ENCODE measurements at regions not wholly inside any gene's neighbourhood (a gene's known extent, or its start where the extent isn't known, plus 50 kb on each side); places are given as distances from the start of the nearest gene placed in this dataset.

DNA sequence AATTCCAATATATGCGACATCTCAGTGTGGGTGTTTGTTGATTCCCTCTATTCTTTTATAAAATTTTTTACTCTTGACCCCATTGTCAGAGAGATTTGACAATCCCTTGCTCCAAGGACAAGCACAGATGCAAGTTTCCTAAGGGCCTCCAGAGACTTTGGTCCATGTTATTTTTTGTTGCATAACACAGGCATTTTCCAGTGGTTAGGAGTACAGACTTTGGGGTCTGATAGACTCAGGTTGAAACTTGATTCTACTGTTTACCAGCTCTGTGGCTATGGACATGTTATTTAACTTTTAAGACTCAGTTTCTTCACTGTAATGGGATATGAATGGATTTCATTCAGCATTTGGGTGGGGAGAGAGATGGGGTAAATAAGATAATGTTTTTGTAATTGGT lies 361.3 kb downstream of the ENC1 start:
- no peak for DNase-seq

- no peak for DNase-seq
These were observed 363.1 kb downstream of the ENC1 start for GRCh38 chr5:74277418-74277817.

DNA sequence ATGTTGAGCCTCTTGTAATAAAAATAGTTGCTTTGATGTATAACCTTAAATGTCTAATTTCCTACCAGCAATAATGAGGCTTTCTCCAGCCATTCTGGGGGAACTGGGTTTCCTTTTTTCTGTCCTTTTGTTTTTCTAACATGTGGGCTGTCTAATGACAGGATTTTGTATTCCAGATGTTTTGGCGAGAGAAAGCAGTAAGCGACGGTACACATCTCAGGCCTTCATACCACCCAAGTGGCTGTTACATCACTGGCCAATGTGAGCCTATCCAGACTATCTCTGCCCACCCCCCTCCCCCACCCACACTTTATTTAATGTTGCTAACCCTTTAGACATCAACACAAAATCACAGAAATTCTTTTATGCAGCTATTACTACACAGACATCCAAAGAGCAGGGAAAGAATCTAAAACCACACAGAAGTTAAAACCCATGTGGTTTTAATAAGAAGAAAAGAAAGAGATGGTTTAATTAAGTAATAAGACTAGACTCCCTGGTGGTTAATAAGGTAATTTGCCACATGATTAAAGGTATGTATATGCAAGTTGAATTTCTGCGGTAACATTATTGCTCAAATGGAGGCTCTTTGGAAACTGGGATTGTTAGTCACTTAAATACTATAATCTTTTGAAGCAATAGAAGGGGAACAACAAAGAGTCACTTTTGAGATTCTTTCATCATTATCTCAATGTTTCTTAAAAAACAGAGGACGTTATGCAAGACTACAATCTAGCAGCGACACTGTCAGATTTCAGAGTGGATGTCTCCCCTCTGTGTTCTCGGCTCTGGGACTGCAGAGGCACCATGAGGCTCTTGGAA lies 365.1 kb downstream of the ENC1 start:
- DNase-seq: no peak

DNA sequence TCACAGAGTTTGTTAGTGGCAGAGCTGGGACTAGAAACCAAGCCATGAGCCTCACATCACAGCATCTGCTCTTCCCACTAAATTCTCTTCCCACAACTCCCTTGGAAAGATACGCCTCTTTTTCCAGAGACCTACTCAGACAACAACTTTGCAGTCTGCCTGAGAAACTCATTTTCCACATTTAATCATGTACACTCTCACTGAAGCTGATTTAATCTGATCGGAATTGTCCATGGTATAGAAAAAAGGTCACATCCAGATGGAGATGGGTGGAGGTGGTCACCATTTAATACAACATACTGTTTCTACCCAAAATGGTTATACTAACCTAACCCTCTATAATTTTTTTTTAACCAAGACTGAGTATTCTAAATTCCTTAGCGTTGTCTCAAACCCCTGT lies 366.2 kb downstream of the ENC1 start:
- DNase-seq: no peak

- DNase-seq: no peak
These were observed 367.6 kb downstream of the ENC1 start for GRCh38 chr5:74272831-74273451.

DNA sequence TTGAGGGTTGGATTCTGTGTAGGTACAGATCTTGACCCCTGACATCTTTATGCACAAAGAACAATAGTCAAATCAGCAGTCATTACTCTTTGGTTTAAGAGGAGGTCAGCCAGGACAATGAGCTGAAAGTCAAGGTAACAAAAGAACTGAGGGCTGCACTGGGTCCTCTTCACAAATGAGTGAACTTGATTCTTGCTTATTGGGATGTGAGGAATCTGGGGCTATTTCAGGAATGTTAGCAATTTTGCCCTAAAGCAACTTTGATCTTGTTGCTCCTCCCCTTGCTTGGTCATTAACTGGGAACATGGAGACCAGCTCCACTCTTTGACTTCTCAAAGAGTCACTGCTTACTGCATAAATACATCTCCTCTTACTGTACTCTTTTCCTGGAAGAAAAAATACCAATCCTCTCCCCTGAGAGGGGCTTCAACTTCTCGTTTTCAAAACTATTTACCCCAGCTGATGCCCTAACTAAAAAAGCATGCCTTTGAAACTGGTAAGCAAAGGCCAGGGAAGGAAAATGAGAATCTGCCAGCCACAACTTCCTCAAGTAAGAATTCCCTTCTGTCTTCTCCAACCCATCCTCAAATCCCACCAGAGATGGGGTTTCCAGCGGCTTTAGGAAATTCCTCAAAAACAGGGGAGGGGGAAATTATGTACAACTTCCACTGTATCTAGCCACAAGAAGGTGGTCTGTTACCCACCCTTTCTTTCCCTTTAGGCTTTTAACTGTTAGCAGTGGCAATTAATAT lies 368.3 kb downstream of the ENC1 start:
- no peak for DNase-seq

GRCh38 chr5:74268297-74268696 lies 372.2 kb downstream of the ENC1 start:
- DNase-seq: no peak

GRCh38 chr5:74266836-74267235 lies 373.7 kb downstream of the ENC1 start:
- DNase-seq: no peak

DNA sequence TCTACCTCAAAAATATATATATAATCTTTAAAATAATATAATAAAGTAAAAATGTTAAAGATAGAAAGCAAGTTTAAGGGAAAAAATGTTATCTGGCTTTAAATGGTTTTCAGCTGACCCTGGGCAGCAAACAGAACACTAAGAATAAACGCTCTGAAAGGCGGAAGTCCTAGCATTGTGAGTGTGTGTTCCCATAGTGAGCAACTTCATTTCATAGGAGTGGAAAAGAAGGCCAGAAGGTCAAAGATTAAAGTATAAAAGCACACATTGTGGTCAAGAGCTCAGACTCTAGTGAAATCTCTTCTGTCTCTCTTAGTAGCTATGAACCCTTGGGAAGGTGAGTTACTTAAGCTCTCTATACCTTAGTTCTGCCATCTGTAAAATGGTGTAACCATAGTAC lies 374.4 kb downstream of the ENC1 start:
- no peak for DNase-seq

DNA sequence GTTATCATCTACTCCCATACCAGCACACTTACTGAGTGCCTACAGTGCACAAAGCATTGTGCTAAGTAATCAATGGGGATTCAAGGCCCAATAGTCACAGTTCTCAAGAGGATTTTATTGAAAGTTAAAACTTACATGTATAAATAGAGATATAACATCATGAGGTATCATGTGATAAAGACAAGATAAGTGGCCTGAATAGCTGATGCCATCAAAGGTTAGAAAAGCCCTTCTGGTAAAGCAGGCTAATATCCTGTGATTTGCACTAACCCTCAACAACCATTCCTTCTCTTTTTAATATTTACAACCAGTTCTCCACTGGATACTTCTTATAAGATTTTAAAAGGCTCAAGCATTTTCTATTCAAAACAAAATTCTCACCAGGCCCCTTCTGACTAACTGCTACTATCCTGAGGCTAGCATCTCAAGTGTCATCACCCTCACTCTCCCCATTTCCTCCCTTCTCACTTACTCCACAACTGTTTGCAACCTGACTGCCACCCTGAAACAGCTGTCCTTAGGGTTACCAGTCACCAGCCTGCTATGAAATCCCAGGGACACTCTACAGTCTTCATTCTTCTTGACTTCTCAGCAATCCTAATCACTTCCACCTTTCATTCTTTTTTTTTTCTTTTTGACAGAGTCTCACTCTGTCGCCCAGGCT lies 377.9 kb downstream of the ENC1 start:
- DNase-seq: no peak

GRCh38 chr5:74261866-74262265 lies 378.7 kb downstream of the ENC1 start:
- DNase-seq: no peak

DNA sequence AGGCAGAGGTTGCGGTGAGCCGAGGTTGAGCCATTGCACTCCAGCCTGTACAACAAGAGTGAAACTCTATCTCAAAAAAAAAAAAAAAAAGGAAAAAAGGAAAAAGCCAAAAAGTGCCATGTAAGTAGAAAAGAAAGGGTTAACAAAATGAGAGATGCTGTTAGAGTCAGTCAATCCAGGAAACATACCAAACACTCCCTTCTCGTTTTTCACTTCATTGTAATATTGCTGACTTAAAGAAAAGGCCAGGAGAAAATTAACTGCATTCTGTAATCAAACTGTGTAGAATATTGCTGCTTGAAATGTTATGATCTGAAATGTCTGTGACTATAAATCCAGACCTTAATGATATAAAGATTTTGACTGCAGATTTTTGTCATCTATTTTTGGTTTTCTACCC lies 379.1 kb downstream of the ENC1 start:
- no peak for DNase-seq

- DNase-seq: no peak
These were observed 381.0 kb downstream of the ENC1 start for GRCh38 chr5:74259572-74259971.

GRCh38 chr5:74258314-74258665 lies 382.2 kb downstream of the ENC1 start:
- DNase-seq: no peak

DNA sequence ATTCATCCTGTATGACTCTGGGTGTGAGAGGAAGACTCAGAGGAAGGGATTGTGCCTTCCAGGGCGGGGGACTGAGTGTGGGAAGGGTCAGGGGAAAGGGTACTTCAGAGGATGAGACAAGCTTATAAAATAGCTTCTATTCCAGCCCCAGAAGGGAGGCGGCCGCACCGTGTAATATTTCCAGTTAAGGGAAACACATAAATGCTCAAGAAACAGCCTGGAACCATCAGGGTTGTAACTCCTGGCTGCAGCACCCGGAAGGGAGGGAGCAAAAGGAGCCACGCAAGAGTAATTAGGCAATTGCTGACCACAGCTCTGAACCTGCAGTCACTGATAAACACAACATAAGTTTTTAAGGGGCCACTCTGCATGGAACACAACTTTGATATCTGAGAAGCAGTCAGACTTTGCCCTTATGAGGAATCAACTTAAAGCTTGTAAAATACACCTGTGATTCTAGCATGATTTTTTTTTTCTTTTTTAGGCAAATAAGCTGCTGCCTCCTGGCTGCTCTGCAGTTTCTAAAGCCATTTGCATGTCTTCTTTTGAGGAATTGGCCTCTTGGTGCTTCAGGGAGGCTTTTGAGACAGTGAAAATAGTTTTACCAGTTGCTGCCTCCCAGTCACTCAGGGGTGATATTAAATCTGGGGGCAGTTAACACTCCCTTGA lies 382.7 kb downstream of the ENC1 start:
- no peak for DNase-seq

- no peak for DNase-seq
These were observed 383.4 kb downstream of the ENC1 start for GRCh38 chr5:74257060-74257527.

GRCh38 chr5:74255692-74256392 lies 384.7 kb downstream of the ENC1 start:
- no peak for DNase-seq

DNA sequence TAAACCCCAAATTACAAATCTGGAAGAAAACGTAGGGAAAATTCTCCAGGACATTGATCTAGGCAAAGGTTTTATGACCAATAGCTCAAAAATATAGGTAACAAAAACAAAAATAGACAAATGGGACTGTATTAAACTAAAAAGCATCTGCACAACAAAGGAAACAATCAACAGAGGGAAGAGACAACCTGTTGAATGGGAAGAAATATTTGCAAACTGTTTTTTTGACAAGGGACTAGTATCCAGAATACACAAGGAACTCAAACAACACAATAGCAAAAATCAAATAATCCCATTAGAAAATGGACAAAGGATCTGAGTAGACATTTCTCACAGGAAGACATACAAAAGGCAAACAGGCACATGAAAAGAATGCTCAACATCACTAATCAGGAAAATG lies 386.3 kb downstream of the ENC1 start:
- no peak for DNase-seq

DNA sequence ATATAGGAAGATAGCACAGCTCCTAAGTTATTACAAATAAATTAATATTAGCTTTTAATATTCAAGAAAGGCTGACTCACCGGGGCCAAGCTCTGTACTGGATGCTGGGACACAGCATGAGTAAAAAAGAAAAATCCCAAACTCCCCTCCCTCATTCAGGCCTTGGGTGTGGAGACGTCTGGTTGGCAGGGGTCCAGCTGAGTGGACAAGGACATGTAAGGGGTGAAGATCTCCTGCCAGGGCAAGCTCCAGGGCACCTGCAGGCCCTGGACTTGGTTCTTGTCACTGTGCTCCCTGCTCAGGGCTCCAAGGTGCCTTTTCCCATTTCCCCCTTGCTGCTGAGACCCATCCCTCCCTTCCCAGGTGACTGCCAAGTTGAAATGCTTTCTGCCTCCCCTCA lies 388.5 kb downstream of the ENC1 start:
- DNase-seq: no peak

DNA sequence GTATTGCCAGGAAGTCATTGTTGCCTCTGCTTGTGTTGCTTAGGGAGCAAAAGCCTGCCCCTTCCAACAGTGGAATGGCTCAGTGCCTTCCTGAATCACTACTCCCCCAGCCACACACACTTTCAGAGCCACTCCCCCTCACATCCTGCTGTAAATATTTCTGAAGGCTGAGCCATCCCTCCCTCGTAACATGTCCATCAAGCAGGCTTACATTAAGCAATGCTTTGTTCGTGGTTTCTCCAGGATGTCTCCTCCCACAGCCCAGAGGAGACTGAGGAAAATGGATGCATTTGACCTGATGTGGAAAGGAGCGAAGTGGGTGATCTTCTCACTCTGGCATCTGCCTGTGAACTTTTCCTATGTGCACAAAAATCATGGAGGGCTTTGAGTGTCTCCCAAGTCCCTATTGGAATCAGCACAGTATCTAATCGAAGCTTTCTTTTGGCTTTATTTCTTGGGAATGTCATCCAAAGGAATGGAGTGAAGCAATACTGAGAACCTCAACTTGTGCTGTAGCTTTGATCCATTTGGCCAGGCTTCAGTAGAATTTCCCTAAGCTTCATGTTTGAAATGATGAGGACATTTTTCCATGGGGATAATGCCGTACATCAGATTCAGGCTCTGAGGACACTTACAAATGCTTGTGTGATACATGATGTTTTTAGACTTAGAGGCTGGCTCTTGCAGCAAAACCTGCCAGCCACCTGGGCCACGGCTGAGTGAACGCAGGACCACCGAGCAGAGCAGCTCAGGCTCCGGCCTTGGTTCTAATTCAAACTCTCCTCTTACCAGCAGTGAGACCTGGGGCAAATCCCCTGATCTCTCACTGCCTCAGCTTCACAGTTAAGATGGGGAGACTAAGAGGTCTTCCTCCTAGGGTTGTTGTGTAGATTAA lies 389.1 kb downstream of the ENC1 start:
- DNase-seq: peak; percentile 16

All from NCI-H146 (cell line).